Transverse colon (tissue), 4 donors: ENCODE measurements at regions not wholly inside any gene's neighbourhood (a gene's known extent, or its start where the extent isn't known, plus 50 kb on each side); places are given as distances from the start of the nearest gene placed in this dataset.

Experiments
- DNase-seq: peaks from one replicate; pipeline ENCODE4 v3.0.0-alpha.2; 2019
- H3K27ac ChIP-seq, 4 donors: fragments of 200-600 bp; sonication (generic); 2 replicates each; pipeline ENCODE4 v1.5.1; 2016 to 2018; ENCODE audit warnings: inconsistent platforms in 4 of 4
- H3K27me3 ChIP-seq: fragments of 200-600 bp; sonication (generic); 2 replicates; pipeline ENCODE4 v1.5.1; 2017; ENCODE audit warnings: inconsistent platforms
- H3K36me3 ChIP-seq, 4 donors: fragments of 200-600 bp; sonication (generic); 2 replicates each; pipeline ENCODE4 v1.5.1; 2017 to 2019; ENCODE audit warnings: inconsistent platforms in 4 of 4
- H3K4me1 ChIP-seq, 4 donors: fragments of 200-600 bp; sonication (generic); 2 replicates each; pipeline ENCODE4 v1.5.1; 2017 to 2020; ENCODE audit warnings: inconsistent platforms in 4 of 4
- H3K4me3 ChIP-seq, 4 donors: fragments of 200-600 bp; sonication (generic); 1 replicate in 1 of 4; 2 replicates in 3 of 4; pipeline versions ENCODE4 v1.5.1 to v1.6.1; 2017 to 2019; ENCODE audit warnings: inconsistent platforms in 4 of 4
- H3K9me3 ChIP-seq, 2 donors: fragments of 200-600 bp; sonication (generic); 2 replicates each; pipeline ENCODE4 v1.5.1; 2017 to 2019; ENCODE audit warnings: inconsistent platforms in 2 of 2
- EP300 ChIP-seq: sonication (generic); formaldehyde crosslinking; IDR thresholded peaks from one replicate; pipeline ENCODE4 v1.6.1; 2017; ENCODE audit warnings: antibody characterized with exemption, low read depth
- POLR2A ChIP-seq: fragments of 450-650 bp; IDR thresholded peaks from one replicate; pipeline ENCODE4 v1.6.1; 2016; ENCODE audit warnings: antibody characterized with exemption, mild to moderate bottlenecking, moderate library complexity
- POLR2AphosphoS5 ChIP-seq, 3 donors: sonication (generic); formaldehyde crosslinking; IDR thresholded peaks; one replicate each; pipeline ENCODE4 v1.6.1; 2016; ENCODE audit warnings: antibody characterized with exemption in 3 of 3
- WGBS, 2 donors: methylation state at CpG; one replicate each; pipeline ENCODE4 v1.1.5; 2018; ENCODE audit warnings: low coverage in 1 of 2; 5-methylcytosine and 5-hydroxymethylcytosine counted together
- in situ Hi-C, 4 donors: fragments of 200-750 bp; cut with MboI; loops; one replicate each; pipeline versions ENCODE4 v1.15.0 to v1.15.1; 2017; ENCODE audit warnings: low sequenced_read_pairs in 3 of 4, low pct_ligation_motif_present in 1 of 4, low pct_unique_long_range_greater_than_20kb in 1 of 4
- intact Hi-C: fragments of 100-400 bp; cut with DNase I; formaldehyde crosslinking; loops from one replicate; pipeline ENCODE4 v1.15.1; 2023; ENCODE audit warnings: low total_unique reads
- TF ChIP-seq, protein P1 (sequence below), 5 experiments: fragments of 200-600 bp in 3 of 5; fragments of 450-650 bp in 2 of 5; sonication (generic) in 3 of 5; IDR thresholded peaks; 1 replicate in 2 of 5; 2 replicates in 3 of 5; pipeline ENCODE4 v1.5.1; 2016 to 2017; ENCODE audit warnings: antibody characterized with exemption in 5 of 5, inconsistent platforms in 3 of 5, mild to moderate bottlenecking in 2 of 5, moderate library complexity in 1 of 5

DNA sequence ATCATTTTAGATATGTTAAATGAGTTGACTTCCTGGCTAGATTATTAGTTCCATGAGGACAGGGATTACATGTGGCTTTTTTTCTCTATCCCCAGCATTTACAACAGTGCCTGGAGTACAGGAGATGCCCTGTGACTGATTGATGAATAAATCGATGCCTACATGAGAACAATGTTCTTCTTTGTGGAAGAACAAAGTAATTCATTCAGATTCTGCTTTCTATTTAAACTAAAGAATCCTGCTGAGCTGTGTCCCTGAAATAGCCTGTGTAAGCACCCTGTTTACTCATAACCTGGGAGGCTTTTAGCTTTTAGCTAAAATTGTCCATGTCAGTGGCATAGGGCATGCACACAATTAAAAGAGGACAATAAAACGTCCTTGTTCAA is 125.1 kb upstream of the BTBD3 start:
- H3K27me3 ChIP-seq: no peaks in the 10 kb centered on the region
- no peak overlapping the region for H3K4me3 ChIP-seq
- H3K27ac ChIP-seq: no peak overlapping the region
- TF ChIP-seq EP300 (no peak), POLR2AphosphoS5 (IDR thresholded peaks at IDR 0.05) (no peak), POLR2A (no peak)
- TF ChIP-seq, protein P1, sequence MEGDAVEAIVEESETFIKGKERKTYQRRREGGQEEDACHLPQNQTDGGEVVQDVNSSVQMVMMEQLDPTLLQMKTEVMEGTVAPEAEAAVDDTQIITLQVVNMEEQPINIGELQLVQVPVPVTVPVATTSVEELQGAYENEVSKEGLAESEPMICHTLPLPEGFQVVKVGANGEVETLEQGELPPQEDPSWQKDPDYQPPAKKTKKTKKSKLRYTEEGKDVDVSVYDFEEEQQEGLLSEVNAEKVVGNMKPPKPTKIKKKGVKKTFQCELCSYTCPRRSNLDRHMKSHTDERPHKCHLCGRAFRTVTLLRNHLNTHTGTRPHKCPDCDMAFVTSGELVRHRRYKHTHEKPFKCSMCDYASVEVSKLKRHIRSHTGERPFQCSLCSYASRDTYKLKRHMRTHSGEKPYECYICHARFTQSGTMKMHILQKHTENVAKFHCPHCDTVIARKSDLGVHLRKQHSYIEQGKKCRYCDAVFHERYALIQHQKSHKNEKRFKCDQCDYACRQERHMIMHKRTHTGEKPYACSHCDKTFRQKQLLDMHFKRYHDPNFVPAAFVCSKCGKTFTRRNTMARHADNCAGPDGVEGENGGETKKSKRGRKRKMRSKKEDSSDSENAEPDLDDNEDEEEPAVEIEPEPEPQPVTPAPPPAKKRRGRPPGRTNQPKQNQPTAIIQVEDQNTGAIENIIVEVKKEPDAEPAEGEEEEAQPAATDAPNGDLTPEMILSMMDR (IDR thresholded peaks at IDR 0.05): no peak
- DNase-seq: no peak
- intact Hi-C loops: no loop called here
- no peaks in the 10 kb centered on the region for H3K9me3 ChIP-seq
- no peaks in the 10 kb centered on the region for H3K36me3 ChIP-seq
- in situ Hi-C loops: no loop called here
- WGBS, 2 donors: 42 to 65% methylated on average over 2 of the region's 2 CpGs
- no peaks in the 10 kb centered on the region for H3K4me1 ChIP-seq

DNA sequence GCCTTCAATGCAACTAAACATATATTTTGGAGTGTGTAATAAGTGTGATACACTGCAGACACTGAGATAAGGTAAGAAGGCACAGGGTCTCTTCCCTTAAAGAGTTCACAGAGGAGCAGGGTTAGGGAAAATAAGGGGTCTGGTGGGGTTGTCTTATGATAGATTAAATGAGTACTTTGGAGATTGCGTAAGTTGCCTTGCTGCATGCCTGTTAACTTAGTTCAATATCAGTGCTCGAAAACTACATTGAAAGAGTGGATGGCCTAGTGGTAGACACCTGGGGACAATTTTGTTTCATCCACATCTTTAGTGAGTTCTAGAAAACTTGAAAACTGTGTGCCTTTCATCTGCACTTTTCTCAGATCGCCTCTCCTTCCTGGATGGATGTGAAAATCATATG is 123.2 kb upstream of the BTBD3 start:
- no peaks in the 10 kb centered on the region for H3K36me3 ChIP-seq
- no peak overlapping the region for H3K4me3 ChIP-seq
- H3K9me3 ChIP-seq: no peaks in the 10 kb centered on the region
- in situ Hi-C loops (no loop called here), intact Hi-C loops (no loop called here)
- H3K4me1 ChIP-seq: peaks cover 0 to 5% (median 0%) of the 10 kb centered on the region in 4 donors
- no peak for TF ChIP-seq POLR2AphosphoS5 (IDR thresholded peaks at IDR 0.05)
- no peak for TF ChIP-seq EP300
- no peak for TF ChIP-seq POLR2A
- TF ChIP-seq, protein P1 (IDR thresholded peaks at IDR 0.05): no peak
- no peaks in the 10 kb centered on the region for H3K27me3 ChIP-seq
- no peak for DNase-seq
- H3K27ac ChIP-seq: no peak overlapping the region
- whole genome bisulfite sequencing, 2 donors: 91 to 93% methylated on average over 3 of the region's 3 CpGs

DNA sequence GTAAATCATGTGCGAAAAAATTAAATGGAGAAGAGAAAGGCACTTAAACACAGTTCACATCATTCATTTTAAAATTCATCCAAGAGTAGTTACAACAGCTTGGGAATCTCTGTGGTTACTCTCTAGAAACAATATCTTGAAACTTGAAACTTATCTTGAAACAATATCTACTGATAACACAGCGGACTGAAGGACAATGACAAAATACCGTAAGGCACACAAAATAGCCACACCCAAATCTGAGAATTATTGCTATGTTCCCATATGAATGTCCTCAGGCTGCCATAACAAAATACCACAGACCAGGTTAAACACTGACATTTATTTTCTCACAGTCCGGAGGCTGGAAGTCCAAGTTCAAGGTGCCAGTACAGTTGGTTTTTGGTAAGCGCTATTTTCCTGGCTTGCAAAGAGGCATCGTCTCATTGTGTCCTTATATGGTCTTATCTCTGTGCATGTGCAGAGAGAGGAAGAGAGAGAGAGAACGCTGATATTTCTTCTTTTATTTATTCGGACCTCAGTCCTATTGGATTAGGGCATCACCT is 122.5 kb upstream of the BTBD3 start:
- Histone ChIP-seq H3K4me1 (peaks cover 0 to 9% (median 0%) of the 10 kb centered on the region in 4 donors), H3K27me3 (no peaks in the 10 kb centered on the region), H3K4me3 (no peak overlapping the region), H3K36me3 (no peaks in the 10 kb centered on the region), H3K9me3 (no peaks in the 10 kb centered on the region), H3K27ac (no peak overlapping the region)
- TF ChIP-seq POLR2AphosphoS5 (IDR thresholded peaks at IDR 0.05) (no peak), POLR2A (no peak)
- TF ChIP-seq, protein P1 (IDR thresholded peaks at IDR 0.05): no peak
- in situ Hi-C loops (no loop called here), intact Hi-C loops (no loop called here)
- 78 to 84% methylated on average over 7 to 8 of the region's 8 CpGs for WGBS, 2 donors
- no peak for DNase-seq

- no peak overlapping the region for H3K27ac ChIP-seq
- no peak for DNase-seq
- H3K36me3 ChIP-seq: no peaks in the 10 kb centered on the region
- TF ChIP-seq POLR2AphosphoS5 (IDR thresholded peaks at IDR 0.05) (no peak), EP300 (no peak), POLR2A (no peak)
- TF ChIP-seq, protein P1 (IDR thresholded peaks at IDR 0.05): no peak
- H3K27me3 ChIP-seq: no peaks in the 10 kb centered on the region
- 54 to 67% methylated on average over 4 of the region's 4 CpGs for WGBS, 2 donors
- H3K4me3 ChIP-seq: no peak overlapping the region
- peaks cover 0 to 9% (median 0%) of the 10 kb centered on the region in 4 donors for H3K4me1 ChIP-seq
- H3K9me3 ChIP-seq: no peaks in the 10 kb centered on the region
- in situ Hi-C loops: no loop called here
- intact Hi-C loops: no loop called here
These were observed 121.7 kb upstream of the BTBD3 start for GRCh38 chr20:11796026-11796425.
